Uterus (tissue), 2 donors: ENCODE measurements at regions not wholly inside any gene's neighbourhood (a gene's known extent, or its start where the extent isn't known, plus 50 kb on each side); places are given as distances from the start of the nearest gene placed in this dataset.

ENCODE experiments used
- POLR2A ChIP-seq, 2 donors: fragments of 450-650 bp; IDR thresholded peaks; one replicate each; pipeline ENCODE4 v1.6.1; 2016; ENCODE audit warnings: antibody characterized with exemption in 2 of 2, mild to moderate bottlenecking in 1 of 2, moderate library complexity in 1 of 2
- TF ChIP-seq, protein P1 (sequence below), 4 experiments: fragments of 200-600 bp in 2 of 4; fragments of 450-650 bp in 2 of 4; sonication (generic) in 2 of 4; IDR thresholded peaks; one replicate each; pipeline ENCODE4 v1.5.1; 2016 to 2019; ENCODE audit warnings: antibody characterized with exemption in 4 of 4, mild to moderate bottlenecking in 2 of 4, moderate library complexity in 1 of 4

- TF ChIP-seq, protein P1, sequence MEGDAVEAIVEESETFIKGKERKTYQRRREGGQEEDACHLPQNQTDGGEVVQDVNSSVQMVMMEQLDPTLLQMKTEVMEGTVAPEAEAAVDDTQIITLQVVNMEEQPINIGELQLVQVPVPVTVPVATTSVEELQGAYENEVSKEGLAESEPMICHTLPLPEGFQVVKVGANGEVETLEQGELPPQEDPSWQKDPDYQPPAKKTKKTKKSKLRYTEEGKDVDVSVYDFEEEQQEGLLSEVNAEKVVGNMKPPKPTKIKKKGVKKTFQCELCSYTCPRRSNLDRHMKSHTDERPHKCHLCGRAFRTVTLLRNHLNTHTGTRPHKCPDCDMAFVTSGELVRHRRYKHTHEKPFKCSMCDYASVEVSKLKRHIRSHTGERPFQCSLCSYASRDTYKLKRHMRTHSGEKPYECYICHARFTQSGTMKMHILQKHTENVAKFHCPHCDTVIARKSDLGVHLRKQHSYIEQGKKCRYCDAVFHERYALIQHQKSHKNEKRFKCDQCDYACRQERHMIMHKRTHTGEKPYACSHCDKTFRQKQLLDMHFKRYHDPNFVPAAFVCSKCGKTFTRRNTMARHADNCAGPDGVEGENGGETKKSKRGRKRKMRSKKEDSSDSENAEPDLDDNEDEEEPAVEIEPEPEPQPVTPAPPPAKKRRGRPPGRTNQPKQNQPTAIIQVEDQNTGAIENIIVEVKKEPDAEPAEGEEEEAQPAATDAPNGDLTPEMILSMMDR (IDR thresholded peaks at IDR 0.05), result no peak
- TF ChIP-seq POLR2A (IDR thresholded peaks at IDR 0.05), result no peak
Measured at GRCh38 chr2:66889632-66889882, 454.6 kb downstream of the MEIS1 start.
